Loucy (cell line): ENCODE measurements at regions not wholly inside any gene's neighbourhood (a gene's known extent, or its start where the extent isn't known, plus 50 kb on each side); places are given as distances from the start of the nearest gene placed in this dataset.

ENCODE experiments used
- CTCF ChIP-seq: fragments of 200-600 bp; sonication (generic); conservative IDR thresholded peaks from 2 replicates; pipeline ENCODE4 v1.5.1; 2014; ENCODE audit warnings: mild to moderate bottlenecking, antibody characterized with exemption, low read length
- EZH2phosphoT487 ChIP-seq: fragments of 200-600 bp; IDR thresholded peaks from 2 replicates; pipeline ENCODE4 v1.6.1; 2018; ENCODE audit warnings: antibody characterized with exemption, mild to moderate bottlenecking, moderate library complexity, borderline replicate concordance

- no peak for TF ChIP-seq CTCF
- TF ChIP-seq EZH2phosphoT487, result no peak
Measured at GRCh38 chr18:71242981-71243380, 954.1 kb downstream of the SOCS6 start.
